WTC11 (cell line): ENCODE measurements at regions not wholly inside any gene's neighbourhood (a gene's known extent, or its start where the extent isn't known, plus 50 kb on each side); places are given as distances from the start of the nearest gene placed in this dataset.

ENCODE experiments used
- ATAC-seq: fragments of 200-7000 bp; cut with Tn5 transposase; 2 replicates; pipeline ENCODE4 v1.10.0; 2021; ENCODE audit warnings: mild to moderate bottlenecking, moderate library complexity
- CTCF ChIA-PET: fragments of 300-600 bp; sonication (Branson Sonifier 250); formaldehyde crosslinking; loops from one replicate; lab custom pipeline; 2021; ENCODE audit warnings: antibody characterized with exemption; lab: Charles Lee
- POLR2A ChIA-PET: fragments of 350-600 bp; sonication (Branson Sonifier 250); formaldehyde crosslinking; loops from one replicate; lab custom pipeline; 2021; ENCODE audit warnings: antibody characterized with exemption; lab: Charles Lee
- DNase-seq: peaks from one replicate; pipeline ENCODE4 v3.0.0; 2021; ENCODE audit warnings: low spot score
- H3K27ac Mint-ChIP-seq: 2 replicates; pipeline ENCODE4 v1.8.0; 2021; ENCODE audit warnings: mixed read lengths
- H3K27me3 Mint-ChIP-seq: 2 replicates; pipeline ENCODE4 v1.8.0; 2021; ENCODE audit warnings: low read depth, mild to moderate bottlenecking, moderate library complexity, mixed read lengths
- H3K36me3 Mint-ChIP-seq: 2 replicates; pipeline ENCODE4 v1.8.0; 2021; ENCODE audit warnings: mixed read lengths
- H3K4me1 Mint-ChIP-seq: 2 replicates; pipeline ENCODE4 v1.8.0; 2022; ENCODE audit warnings: mixed read lengths
- H3K4me3 Mint-ChIP-seq: 2 replicates; pipeline ENCODE4 v1.8.0; 2021; ENCODE audit warnings: mild to moderate bottlenecking, moderate library complexity, mixed read lengths
- H3K9me3 Mint-ChIP-seq: 2 replicates; pipeline ENCODE4 v1.8.0; 2021; ENCODE audit warnings: mixed read lengths
- CBFB ChIP-seq: sonication (generic); formaldehyde crosslinking; IDR thresholded peaks from 2 replicates; pipeline ENCODE4 v1.8.1; 2022; ENCODE audit warnings: mild to moderate bottlenecking, low read depth, missing genetic modification reagents
- CREB1 ChIP-seq: sonication (generic); formaldehyde crosslinking; IDR thresholded peaks from 2 replicates; pipeline ENCODE4 v1.8.0; 2023; ENCODE audit warnings: mild to moderate bottlenecking, missing genetic modification reagents
- ESRRA ChIP-seq: sonication (generic); formaldehyde crosslinking; IDR thresholded peaks from 2 replicates; pipeline ENCODE4 v1.8.1; 2022; ENCODE audit warnings: mild to moderate bottlenecking, missing genetic modification reagents, borderline replicate concordance
- MXD4 ChIP-seq: fragments of 250-450 bp; sonication (Bioruptor Pico); IDR thresholded peaks from 2 replicates; pipeline ENCODE4 v1.8.0; 2021; ENCODE audit warnings: mild to moderate bottlenecking, moderate library complexity, borderline replicate concordance
- NR1H2 ChIP-seq: sonication (generic); formaldehyde crosslinking; IDR thresholded peaks from 2 replicates; pipeline ENCODE4 v1.9.0; 2021; ENCODE audit warnings: mild to moderate bottlenecking, moderate library complexity, missing genetic modification reagents
- NR2C2 ChIP-seq: sonication (generic); formaldehyde crosslinking; IDR thresholded peaks from 2 replicates; pipeline ENCODE4 v1.8.0; 2022; ENCODE audit warnings: mild to moderate bottlenecking, missing genetic modification reagents
- TCF7 ChIP-seq: sonication (generic); formaldehyde crosslinking; IDR thresholded peaks from 2 replicates; pipeline ENCODE4 v1.8.0; 2022; ENCODE audit warnings: mild to moderate bottlenecking, low read depth, missing genetic modification reagents, moderate library complexity
- TP53 ChIP-seq: sonication (generic); formaldehyde crosslinking; IDR thresholded peaks from 2 replicates; pipeline ENCODE4 v1.8.1; 2023; ENCODE audit warnings: mild to moderate bottlenecking, missing genetic modification reagents
- ZNF263 ChIP-seq: sonication (generic); formaldehyde crosslinking; IDR thresholded peaks from 2 replicates; pipeline ENCODE4 v1.8.1; 2022; ENCODE audit warnings: low read depth, mild to moderate bottlenecking, moderate library complexity, missing genetic modification reagents
- TF ChIP-seq, protein P1 (sequence below): fragments of 250-450 bp; sonication (Bioruptor Pico); IDR thresholded peaks from 2 replicates; pipeline ENCODE4 v1.9.0; 2021; ENCODE audit warnings: mild to moderate bottlenecking
- TF ChIP-seq, protein P2 (sequence below): sonication (generic); formaldehyde crosslinking; IDR thresholded peaks from 2 replicates; pipeline ENCODE4 v1.8.1; 2023; ENCODE audit warnings: mild to moderate bottlenecking, moderate library complexity, missing genetic modification reagents
- TF ChIP-seq, protein P3 (sequence below): sonication (generic); formaldehyde crosslinking; IDR thresholded peaks from 2 replicates; pipeline ENCODE4 v1.8.0; 2022; ENCODE audit warnings: missing genetic modification reagents
- TF ChIP-seq, protein P4 (sequence below): sonication (generic); formaldehyde crosslinking; IDR thresholded peaks from 2 replicates; pipeline ENCODE4 v1.8.1; 2022; ENCODE audit warnings: mild to moderate bottlenecking, moderate library complexity, missing genetic modification reagents
- TF ChIP-seq, protein P5 (sequence below): sonication (generic); formaldehyde crosslinking; IDR thresholded peaks from 2 replicates; pipeline ENCODE4 v1.8.0; 2023; ENCODE audit warnings: mild to moderate bottlenecking, missing genetic modification reagents
- TF ChIP-seq, protein P6 (sequence below): sonication (generic); formaldehyde crosslinking; IDR thresholded peaks from 2 replicates; pipeline ENCODE4 v1.8.1; 2023; ENCODE audit warnings: mild to moderate bottlenecking, missing genetic modification reagents, moderate library complexity
- TF ChIP-seq, protein P7 (sequence below): sonication (generic); formaldehyde crosslinking; IDR thresholded peaks from 2 replicates; pipeline ENCODE4 v1.8.0; 2022; ENCODE audit warnings: mild to moderate bottlenecking, missing genetic modification reagents
- TF ChIP-seq, protein P8 (sequence below): sonication (generic); formaldehyde crosslinking; IDR thresholded peaks from 2 replicates; pipeline ENCODE4 v1.8.0; 2023; ENCODE audit warnings: missing genetic modification reagents, mild to moderate bottlenecking, borderline replicate concordance

DNA sequence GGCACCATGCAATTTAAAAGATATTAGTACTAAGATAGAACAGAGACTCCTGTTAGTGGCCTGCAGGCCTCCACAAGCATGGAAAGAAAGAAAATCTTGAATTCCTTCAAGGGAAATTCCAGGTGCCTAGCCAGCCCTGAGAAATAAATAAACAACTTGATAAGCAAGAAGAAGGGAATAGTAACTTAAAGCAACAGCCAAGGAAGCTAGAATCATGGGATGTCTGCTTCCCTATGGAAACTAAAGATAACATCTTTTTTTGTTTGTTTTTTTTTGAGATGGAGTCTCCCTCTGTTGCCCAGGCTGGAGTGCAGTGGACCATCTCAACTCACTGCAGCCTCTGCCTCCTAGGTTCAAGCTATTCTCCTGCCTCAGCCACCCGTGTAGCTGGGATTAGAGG lies 128.6 kb downstream of the SKIDA1 start (continued):
- TF ChIP-seq, protein P1, sequence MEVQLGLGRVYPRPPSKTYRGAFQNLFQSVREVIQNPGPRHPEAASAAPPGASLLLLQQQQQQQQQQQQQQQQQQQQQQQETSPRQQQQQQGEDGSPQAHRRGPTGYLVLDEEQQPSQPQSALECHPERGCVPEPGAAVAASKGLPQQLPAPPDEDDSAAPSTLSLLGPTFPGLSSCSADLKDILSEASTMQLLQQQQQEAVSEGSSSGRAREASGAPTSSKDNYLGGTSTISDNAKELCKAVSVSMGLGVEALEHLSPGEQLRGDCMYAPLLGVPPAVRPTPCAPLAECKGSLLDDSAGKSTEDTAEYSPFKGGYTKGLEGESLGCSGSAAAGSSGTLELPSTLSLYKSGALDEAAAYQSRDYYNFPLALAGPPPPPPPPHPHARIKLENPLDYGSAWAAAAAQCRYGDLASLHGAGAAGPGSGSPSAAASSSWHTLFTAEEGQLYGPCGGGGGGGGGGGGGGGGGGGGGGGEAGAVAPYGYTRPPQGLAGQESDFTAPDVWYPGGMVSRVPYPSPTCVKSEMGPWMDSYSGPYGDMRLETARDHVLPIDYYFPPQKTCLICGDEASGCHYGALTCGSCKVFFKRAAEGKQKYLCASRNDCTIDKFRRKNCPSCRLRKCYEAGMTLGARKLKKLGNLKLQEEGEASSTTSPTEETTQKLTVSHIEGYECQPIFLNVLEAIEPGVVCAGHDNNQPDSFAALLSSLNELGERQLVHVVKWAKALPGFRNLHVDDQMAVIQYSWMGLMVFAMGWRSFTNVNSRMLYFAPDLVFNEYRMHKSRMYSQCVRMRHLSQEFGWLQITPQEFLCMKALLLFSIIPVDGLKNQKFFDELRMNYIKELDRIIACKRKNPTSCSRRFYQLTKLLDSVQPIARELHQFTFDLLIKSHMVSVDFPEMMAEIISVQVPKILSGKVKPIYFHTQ: no peak
- TF ChIP-seq CBFB (CRISPR knock-in tag) (no peak), MXD4 (CRISPR knock-in tag) (no peak), ZNF263 (CRISPR knock-in tag) (no peak), NR2C2 (CRISPR knock-in tag) (no peak), NR1H2 (CRISPR knock-in tag) (no peak), TP53 (CRISPR knock-in tag) (no peak)
- TF ChIP-seq, protein P2, sequence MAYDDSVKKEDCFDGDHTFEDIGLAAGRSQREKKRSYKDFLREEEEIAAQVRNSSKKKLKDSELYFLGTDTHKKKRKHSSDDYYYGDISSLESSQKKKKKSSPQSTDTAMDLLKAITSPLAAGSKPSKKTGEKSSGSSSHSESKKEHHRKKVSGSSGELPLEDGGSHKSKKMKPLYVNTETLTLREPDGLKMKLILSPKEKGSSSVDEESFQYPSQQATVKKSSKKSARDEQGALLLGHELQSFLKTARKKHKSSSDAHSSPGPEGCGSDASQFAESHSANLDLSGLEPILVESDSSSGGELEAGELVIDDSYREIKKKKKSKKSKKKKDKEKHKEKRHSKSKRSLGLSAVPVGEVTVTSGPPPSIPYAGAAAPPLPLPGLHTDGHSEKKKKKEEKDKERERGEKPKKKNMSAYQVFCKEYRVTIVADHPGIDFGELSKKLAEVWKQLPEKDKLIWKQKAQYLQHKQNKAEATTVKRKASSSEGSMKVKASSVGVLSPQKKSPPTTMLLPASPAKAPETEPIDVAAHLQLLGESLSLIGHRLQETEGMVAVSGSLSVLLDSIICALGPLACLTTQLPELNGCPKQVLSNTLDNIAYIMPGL (CRISPR knock-in tag): no peak
- TF ChIP-seq, protein P3, sequence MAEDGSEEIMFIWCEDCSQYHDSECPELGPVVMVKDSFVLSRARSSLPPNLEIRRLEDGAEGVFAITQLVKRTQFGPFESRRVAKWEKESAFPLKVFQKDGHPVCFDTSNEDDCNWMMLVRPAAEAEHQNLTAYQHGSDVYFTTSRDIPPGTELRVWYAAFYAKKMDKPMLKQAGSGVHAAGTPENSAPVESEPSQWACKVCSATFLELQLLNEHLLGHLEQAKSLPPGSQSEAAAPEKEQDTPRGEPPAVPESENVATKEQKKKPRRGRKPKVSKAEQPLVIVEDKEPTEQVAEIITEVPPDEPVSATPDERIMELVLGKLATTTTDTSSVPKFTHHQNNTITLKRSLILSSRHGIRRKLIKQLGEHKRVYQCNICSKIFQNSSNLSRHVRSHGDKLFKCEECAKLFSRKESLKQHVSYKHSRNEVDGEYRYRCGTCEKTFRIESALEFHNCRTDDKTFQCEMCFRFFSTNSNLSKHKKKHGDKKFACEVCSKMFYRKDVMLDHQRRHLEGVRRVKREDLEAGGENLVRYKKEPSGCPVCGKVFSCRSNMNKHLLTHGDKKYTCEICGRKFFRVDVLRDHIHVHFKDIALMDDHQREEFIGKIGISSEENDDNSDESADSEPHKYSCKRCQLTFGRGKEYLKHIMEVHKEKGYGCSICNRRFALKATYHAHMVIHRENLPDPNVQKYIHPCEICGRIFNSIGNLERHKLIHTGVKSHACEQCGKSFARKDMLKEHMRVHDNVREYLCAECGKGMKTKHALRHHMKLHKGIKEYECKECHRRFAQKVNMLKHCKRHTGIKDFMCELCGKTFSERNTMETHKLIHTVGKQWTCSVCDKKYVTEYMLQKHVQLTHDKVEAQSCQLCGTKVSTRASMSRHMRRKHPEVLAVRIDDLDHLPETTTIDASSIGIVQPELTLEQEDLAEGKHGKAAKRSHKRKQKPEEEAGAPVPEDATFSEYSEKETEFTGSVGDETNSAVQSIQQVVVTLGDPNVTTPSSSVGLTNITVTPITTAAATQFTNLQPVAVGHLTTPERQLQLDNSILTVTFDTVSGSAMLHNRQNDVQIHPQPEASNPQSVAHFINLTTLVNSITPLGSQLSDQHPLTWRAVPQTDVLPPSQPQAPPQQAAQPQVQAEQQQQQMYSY (CRISPR knock-in tag): no peak
- TF ChIP-seq, protein P4, sequence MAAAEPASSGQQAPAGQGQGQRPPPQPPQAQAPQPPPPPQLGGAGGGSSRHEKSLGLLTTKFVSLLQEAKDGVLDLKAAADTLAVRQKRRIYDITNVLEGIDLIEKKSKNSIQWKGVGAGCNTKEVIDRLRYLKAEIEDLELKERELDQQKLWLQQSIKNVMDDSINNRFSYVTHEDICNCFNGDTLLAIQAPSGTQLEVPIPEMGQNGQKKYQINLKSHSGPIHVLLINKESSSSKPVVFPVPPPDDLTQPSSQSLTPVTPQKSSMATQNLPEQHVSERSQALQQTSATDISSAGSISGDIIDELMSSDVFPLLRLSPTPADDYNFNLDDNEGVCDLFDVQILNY (CRISPR knock-in tag): no peak
- TF ChIP-seq, protein P5, sequence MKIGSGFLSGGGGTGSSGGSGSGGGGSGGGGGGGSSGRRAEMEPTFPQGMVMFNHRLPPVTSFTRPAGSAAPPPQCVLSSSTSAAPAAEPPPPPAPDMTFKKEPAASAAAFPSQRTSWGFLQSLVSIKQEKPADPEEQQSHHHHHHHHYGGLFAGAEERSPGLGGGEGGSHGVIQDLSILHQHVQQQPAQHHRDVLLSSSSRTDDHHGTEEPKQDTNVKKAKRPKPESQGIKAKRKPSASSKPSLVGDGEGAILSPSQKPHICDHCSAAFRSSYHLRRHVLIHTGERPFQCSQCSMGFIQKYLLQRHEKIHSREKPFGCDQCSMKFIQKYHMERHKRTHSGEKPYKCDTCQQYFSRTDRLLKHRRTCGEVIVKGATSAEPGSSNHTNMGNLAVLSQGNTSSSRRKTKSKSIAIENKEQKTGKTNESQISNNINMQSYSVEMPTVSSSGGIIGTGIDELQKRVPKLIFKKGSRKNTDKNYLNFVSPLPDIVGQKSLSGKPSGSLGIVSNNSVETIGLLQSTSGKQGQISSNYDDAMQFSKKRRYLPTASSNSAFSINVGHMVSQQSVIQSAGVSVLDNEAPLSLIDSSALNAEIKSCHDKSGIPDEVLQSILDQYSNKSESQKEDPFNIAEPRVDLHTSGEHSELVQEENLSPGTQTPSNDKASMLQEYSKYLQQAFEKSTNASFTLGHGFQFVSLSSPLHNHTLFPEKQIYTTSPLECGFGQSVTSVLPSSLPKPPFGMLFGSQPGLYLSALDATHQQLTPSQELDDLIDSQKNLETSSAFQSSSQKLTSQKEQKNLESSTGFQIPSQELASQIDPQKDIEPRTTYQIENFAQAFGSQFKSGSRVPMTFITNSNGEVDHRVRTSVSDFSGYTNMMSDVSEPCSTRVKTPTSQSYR (CRISPR knock-in tag): no peak

DNA sequence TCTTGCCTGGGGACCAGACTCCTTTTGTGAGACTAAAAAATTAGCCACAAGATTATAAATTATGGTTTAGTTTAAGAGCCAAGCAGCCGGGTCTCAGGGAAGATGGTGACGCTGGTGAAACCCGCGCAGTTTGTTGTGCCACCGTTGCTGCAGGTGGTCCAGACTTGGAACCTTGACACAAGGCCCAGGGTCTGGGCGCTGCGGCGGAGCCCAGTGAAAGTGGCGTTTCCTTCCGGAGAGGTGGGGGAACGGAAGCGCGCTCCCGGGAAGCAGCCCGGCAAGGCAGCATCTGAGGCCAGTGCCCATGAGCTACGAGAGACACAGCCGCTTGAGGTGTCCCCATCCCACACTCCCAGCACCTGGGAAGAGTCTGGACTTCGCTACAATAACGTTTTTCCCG lies 131.6 kb downstream of the SKIDA1 start:
- H3K27ac Mint-ChIP-seq: no peak overlapping the region
- no peak for ATAC-seq
- CTCF ChIA-PET: no interaction called here
- TF ChIP-seq ESRRA (CRISPR knock-in tag) (no peak), TCF7 (CRISPR knock-in tag) (no peak), CREB1 (CRISPR knock-in tag) (no peak)
- TF ChIP-seq, protein P6, sequence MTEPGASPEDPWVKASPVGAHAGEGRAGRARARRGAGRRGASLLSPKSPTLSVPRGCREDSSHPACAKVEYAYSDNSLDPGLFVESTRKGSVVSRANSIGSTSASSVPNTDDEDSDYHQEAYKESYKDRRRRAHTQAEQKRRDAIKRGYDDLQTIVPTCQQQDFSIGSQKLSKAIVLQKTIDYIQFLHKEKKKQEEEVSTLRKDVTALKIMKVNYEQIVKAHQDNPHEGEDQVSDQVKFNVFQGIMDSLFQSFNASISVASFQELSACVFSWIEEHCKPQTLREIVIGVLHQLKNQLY (CRISPR knock-in tag): no peak
- TF ChIP-seq, protein P7, sequence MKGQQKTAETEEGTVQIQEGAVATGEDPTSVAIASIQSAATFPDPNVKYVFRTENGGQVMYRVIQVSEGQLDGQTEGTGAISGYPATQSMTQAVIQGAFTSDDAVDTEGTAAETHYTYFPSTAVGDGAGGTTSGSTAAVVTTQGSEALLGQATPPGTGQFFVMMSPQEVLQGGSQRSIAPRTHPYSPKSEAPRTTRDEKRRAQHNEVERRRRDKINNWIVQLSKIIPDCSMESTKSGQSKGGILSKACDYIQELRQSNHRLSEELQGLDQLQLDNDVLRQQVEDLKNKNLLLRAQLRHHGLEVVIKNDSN (CRISPR knock-in tag): no peak
- TF ChIP-seq, protein P8, sequence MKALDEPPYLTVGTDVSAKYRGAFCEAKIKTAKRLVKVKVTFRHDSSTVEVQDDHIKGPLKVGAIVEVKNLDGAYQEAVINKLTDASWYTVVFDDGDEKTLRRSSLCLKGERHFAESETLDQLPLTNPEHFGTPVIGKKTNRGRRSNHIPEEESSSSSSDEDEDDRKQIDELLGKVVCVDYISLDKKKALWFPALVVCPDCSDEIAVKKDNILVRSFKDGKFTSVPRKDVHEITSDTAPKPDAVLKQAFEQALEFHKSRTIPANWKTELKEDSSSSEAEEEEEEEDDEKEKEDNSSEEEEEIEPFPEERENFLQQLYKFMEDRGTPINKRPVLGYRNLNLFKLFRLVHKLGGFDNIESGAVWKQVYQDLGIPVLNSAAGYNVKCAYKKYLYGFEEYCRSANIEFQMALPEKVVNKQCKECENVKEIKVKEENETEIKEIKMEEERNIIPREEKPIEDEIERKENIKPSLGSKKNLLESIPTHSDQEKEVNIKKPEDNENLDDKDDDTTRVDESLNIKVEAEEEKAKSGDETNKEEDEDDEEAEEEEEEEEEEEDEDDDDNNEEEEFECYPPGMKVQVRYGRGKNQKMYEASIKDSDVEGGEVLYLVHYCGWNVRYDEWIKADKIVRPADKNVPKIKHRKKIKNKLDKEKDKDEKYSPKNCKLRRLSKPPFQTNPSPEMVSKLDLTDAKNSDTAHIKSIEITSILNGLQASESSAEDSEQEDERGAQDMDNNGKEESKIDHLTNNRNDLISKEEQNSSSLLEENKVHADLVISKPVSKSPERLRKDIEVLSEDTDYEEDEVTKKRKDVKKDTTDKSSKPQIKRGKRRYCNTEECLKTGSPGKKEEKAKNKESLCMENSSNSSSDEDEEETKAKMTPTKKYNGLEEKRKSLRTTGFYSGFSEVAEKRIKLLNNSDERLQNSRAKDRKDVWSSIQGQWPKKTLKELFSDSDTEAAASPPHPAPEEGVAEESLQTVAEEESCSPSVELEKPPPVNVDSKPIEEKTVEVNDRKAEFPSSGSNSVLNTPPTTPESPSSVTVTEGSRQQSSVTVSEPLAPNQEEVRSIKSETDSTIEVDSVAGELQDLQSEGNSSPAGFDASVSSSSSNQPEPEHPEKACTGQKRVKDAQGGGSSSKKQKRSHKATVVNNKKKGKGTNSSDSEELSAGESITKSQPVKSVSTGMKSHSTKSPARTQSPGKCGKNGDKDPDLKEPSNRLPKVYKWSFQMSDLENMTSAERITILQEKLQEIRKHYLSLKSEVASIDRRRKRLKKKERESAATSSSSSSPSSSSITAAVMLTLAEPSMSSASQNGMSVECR: no peak

More for the DNA sequence above, 131.6 kb downstream of the SKIDA1 start:
- peaks cover 5% of the 10 kb centered on the region for H3K9me3 Mint-ChIP-seq
- peaks cover 6% of the 10 kb centered on the region for H3K36me3 Mint-ChIP-seq
- POLR2A ChIA-PET: no interaction called here
- no peak overlapping the region for H3K4me3 Mint-ChIP-seq
- no peak for DNase-seq
- no peaks in the 10 kb centered on the region; the same call in 1 of the 2 replicates for H3K27me3 Mint-ChIP-seq
- peaks cover 27% of the 10 kb centered on the region for H3K4me1 Mint-ChIP-seq
